ENCODE measurements at regions not wholly inside any gene's neighbourhood (a gene's known extent, or its start where the extent isn't known, plus 50 kb on each side); places are given as distances from the start of the nearest gene placed in this dataset.

- TF ChIP-seq CTCF (tag by site-specific recombination; IDR thresholded peaks at IDR 0.05) (no peak), ZNF596 (tag by site-specific recombination; IDR thresholded peaks at IDR 0.05) (no peak), ZNF184 (tag by site-specific recombination; IDR thresholded peaks at IDR 0.05) (no peak), ZNF423 (tag by site-specific recombination; IDR thresholded peaks at IDR 0.05) (no peak), ZFHX2 (tag by site-specific recombination; conservative IDR thresholded peaks at IDR 0.05) (no peak), ZNF670 (tag by site-specific recombination; IDR thresholded peaks at IDR 0.05; ENCODE audit: low read depth) (no peak), ZBTB7A (tag by site-specific recombination; IDR thresholded peaks at IDR 0.05; ENCODE audit: low read depth) (no peak), ZNF311 (tag by site-specific recombination; IDR thresholded peaks at IDR 0.05; ENCODE audit: borderline replicate concordance) (no peak), TCF7L2 (IDR thresholded peaks at IDR 0.05; ENCODE audit: borderline replicate concordance, low read depth, low read length) (no peak), ZBTB1 (tag by site-specific recombination; IDR thresholded peaks at IDR 0.05) (no peak), KLF10 (tag by site-specific recombination; IDR thresholded peaks at IDR 0.05) (no peak)
- TF ChIP-seq, protein P1, sequence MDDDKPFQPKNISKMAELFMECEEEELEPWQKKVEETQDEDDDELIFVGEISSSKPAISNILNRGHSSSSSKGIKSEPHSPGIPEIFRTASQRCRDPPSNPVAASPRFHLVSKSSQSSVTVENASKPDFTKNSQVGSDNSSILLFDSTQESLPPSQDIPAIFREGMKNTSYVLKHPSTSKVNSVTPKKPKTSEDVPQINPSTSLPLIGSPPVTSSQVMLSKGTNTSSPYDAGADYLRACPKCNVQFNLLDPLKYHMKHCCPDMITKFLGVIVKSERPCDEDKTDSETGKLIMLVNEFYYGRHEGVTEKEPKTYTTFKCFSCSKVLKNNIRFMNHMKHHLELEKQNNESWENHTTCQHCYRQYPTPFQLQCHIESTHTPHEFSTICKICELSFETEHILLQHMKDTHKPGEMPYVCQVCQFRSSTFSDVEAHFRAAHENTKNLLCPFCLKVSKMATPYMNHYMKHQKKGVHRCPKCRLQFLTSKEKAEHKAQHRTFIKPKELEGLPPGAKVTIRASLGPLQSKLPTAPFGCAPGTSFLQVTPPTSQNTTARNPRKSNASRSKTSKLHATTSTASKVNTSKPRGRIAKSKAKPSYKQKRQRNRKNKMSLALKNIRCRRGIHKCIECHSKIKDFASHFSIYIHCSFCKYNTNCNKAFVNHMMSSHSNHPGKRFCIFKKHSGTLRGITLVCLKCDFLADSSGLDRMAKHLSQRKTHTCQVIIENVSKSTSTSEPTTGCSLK (tag by site-specific recombination; IDR thresholded peaks at IDR 0.05), result no peak
- TF ChIP-seq, protein P2, sequence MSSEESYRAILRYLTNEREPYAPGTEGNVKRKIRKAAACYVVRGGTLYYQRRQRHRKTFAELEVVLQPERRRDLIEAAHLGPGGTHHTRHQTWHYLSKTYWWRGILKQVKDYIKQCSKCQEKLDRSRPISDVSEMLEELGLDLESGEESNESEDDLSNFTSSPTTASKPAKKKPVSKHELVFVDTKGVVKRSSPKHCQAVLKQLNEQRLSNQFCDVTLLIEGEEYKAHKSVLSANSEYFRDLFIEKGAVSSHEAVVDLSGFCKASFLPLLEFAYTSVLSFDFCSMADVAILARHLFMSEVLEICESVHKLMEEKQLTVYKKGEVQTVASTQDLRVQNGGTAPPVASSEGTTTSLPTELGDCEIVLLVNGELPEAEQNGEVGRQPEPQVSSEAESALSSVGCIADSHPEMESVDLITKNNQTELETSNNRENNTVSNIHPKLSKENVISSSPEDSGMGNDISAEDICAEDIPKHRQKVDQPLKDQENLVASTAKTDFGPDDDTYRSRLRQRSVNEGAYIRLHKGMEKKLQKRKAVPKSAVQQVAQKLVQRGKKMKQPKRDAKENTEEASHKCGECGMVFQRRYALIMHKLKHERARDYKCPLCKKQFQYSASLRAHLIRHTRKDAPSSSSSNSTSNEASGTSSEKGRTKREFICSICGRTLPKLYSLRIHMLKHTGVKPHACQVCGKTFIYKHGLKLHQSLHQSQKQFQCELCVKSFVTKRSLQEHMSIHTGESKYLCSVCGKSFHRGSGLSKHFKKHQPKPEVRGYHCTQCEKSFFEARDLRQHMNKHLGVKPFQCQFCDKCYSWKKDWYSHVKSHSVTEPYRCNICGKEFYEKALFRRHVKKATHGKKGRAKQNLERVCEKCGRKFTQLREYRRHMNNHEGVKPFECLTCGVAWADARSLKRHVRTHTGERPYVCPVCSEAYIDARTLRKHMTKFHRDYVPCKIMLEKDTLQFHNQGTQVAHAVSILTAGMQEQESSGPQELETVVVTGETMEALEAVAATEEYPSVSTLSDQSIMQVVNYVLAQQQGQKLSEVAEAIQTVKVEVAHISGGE (tag by site-specific recombination; conservative IDR thresholded peaks at IDR 0.05; ENCODE audit: low read depth), result no peak
These were observed 248.3 kb downstream of the TRIB2 start for GRCh38 chr2:12964904-12965539.
